ENCODE measurements at regions not wholly inside any gene's neighbourhood (a gene's known extent, or its start where the extent isn't known, plus 50 kb on each side); places are given as distances from the start of the nearest gene placed in this dataset.
"Not testable (repeated sequence)": the region's sequence is repeated elsewhere in the genome, so short reads cannot be mapped to it uniquely, and the experiment has no call there.

DNA sequence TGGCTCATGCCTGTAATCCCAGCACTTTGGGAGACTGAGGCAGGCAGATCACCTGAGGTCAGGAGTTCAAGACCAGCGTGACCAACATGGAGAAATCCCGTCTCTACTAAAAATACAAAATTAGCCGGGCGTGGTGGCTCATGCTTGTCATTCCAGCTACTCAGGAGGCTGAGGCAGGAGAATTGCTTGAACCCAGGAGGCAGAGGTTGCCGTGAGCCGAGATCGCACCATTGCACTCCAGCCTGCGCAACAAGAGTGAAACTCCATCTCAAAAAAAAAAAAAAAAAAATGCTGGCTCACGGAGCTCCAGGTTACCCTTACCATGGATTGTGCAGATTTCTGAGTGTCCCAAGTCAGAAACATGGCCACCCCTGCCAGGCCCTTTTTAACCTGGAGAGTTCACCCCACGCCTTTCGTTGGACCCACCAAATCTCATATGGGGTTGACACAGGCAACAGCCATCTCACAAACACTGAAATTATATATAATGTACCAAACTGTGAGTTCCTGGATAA is 69.9 kb upstream of the CITED2 start:
- TF ChIP-seq, protein P1, sequence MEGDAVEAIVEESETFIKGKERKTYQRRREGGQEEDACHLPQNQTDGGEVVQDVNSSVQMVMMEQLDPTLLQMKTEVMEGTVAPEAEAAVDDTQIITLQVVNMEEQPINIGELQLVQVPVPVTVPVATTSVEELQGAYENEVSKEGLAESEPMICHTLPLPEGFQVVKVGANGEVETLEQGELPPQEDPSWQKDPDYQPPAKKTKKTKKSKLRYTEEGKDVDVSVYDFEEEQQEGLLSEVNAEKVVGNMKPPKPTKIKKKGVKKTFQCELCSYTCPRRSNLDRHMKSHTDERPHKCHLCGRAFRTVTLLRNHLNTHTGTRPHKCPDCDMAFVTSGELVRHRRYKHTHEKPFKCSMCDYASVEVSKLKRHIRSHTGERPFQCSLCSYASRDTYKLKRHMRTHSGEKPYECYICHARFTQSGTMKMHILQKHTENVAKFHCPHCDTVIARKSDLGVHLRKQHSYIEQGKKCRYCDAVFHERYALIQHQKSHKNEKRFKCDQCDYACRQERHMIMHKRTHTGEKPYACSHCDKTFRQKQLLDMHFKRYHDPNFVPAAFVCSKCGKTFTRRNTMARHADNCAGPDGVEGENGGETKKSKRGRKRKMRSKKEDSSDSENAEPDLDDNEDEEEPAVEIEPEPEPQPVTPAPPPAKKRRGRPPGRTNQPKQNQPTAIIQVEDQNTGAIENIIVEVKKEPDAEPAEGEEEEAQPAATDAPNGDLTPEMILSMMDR (IDR thresholded peaks at IDR 0.05; ENCODE audit: insufficient read depth, low read length, poor library complexity, severe bottlenecking): not testable (repeated sequence)
- TF ChIP-seq EZH2phosphoT487 (conservative IDR thresholded peaks at IDR 0.05; ENCODE audit: low read length): not testable (repeated sequence)
